GM19239 (cell line): ENCODE measurements at regions not wholly inside any gene's neighbourhood (a gene's known extent, or its start where the extent isn't known, plus 50 kb on each side); places are given as distances from the start of the nearest gene placed in this dataset.
"Not testable (repeated sequence)": the region's sequence is repeated elsewhere in the genome, so short reads cannot be mapped to it uniquely, and the experiment has no call there.

ENCODE experiments used
- DNase-seq: peaks from one replicate; pipeline ENCODE4 v3.0.0; 2011; ENCODE audit warnings: low spot score; ENCODE audit not compliant: insufficient read length
- FAIRE-seq: peaks from 2 replicates; lab custom pipeline; 2011; peaks lifted over from hg19 to GRCh38; lab: Jason Lieb, UNC

GRCh38 chr4:9505341-9505740 lies 61.1 kb downstream of the DEFB131A start:
- FAIRE-seq = not testable (repeated sequence)

GRCh38 chr4:9506672-9507071 lies 62.5 kb downstream of the DEFB131A start:
- not testable (repeated sequence) for DNase-seq, FAIRE-seq

More at GRCh38 chr4:9505341-9505740, 61.1 kb downstream of the DEFB131A start:
- not testable (repeated sequence) for DNase-seq

- DNase-seq, FAIRE-seq: not testable (repeated sequence)
Observed at GRCh38 chr4:9512941-9513340, 68.7 kb downstream of the DEFB131A start.

GRCh38 chr4:9519631-9520030 lies 75.4 kb downstream of the DEFB131A start:
- not testable (repeated sequence) for DNase-seq, FAIRE-seq

- not testable (repeated sequence) for FAIRE-seq
Observed at GRCh38 chr4:9522903-9523302, 78.7 kb downstream of the DEFB131A start.

GRCh38 chr4:9524406-9524805 lies 80.2 kb downstream of the DEFB131A start:
- DNase-seq, FAIRE-seq: not testable (repeated sequence)

More at GRCh38 chr4:9522903-9523302, 78.7 kb downstream of the DEFB131A start:
- not testable (repeated sequence) for DNase-seq

- not testable (repeated sequence) for FAIRE-seq
- DNase-seq = peak; percentile 65
Observed at GRCh38 chr4:9532134-9532862, 88.1 kb downstream of the DEFB131A start.

- DNase-seq, FAIRE-seq: not testable (repeated sequence)
Observed at GRCh38 chr4:9532863-9533192, 88.6 kb downstream of the DEFB131A start.

GRCh38 chr4:9537101-9537500 lies 92.9 kb downstream of the DEFB131A start:
- not testable (repeated sequence) for FAIRE-seq, DNase-seq

GRCh38 chr4:9539939-9540520 lies 95.8 kb downstream of the DEFB131A start:
- not testable (repeated sequence) for FAIRE-seq, DNase-seq

GRCh38 chr4:9541388-9541915 lies 97.2 kb downstream of the DEFB131A start:
- DNase-seq, FAIRE-seq: not testable (repeated sequence)

GRCh38 chr4:9544851-9545250 lies 100.6 kb downstream of the DEFB131A start:
- FAIRE-seq = not testable (repeated sequence)

GRCh38 chr4:9547470-9547869 lies 103.3 kb downstream of the DEFB131A start:
- not testable (repeated sequence) for DNase-seq, FAIRE-seq

More at GRCh38 chr4:9544851-9545250, 100.6 kb downstream of the DEFB131A start:
- DNase-seq = not testable (repeated sequence)

GRCh38 chr4:9556076-9556475 lies 111.9 kb downstream of the DEFB131A start:
- not testable (repeated sequence) for FAIRE-seq, DNase-seq

- not testable (repeated sequence) for FAIRE-seq, DNase-seq
Observed at GRCh38 chr4:9577869-9578268, 133.7 kb downstream of the DEFB131A start.

GRCh38 chr4:9582880-9583279 lies 138.7 kb downstream of the DEFB131A start:
- FAIRE-seq, DNase-seq: not testable (repeated sequence)

GRCh38 chr4:9592010-9592409 lies 147.8 kb downstream of the DEFB131A start:
- no peak for DNase-seq
- FAIRE-seq = no peak

- DNase-seq = no peak
- FAIRE-seq = no peak
Observed at GRCh38 chr4:9594948-9595347, 150.7 kb downstream of the DEFB131A start.

- FAIRE-seq, DNase-seq: not testable (repeated sequence)
Observed at GRCh38 chr4:9595531-9595930, 151.3 kb downstream of the DEFB131A start.

- DNase-seq (no peak), FAIRE-seq (no peak)
Observed at GRCh38 chr4:9599266-9599665, 155.1 kb downstream of the DEFB131A start.

- FAIRE-seq (no peak), DNase-seq (no peak)
Observed at GRCh38 chr4:9600246-9600645, 156.0 kb downstream of the DEFB131A start.
